GM10266 (cell line): ENCODE measurements at regions not wholly inside any gene's neighbourhood (a gene's known extent, or its start where the extent isn't known, plus 50 kb on each side); places are given as distances from the start of the nearest gene placed in this dataset.

Source experiments
- DNase-seq: peaks from one replicate; pipeline ENCODE4 v3.0.0; 2012; ENCODE audit errors: extremely low spot score
- CTCF ChIP-seq: IDR thresholded peaks from 2 replicates; pipeline ENCODE4 v1.5.1; 2012; ENCODE audit warnings: mild to moderate bottlenecking, low read depth; ENCODE audit not compliant: control insufficient read depth, insufficient read depth; ENCODE audit errors: missing control alignments

- no peak for TF ChIP-seq CTCF
- DNase-seq: no peak
Measured at GRCh38 chr2:176398243-176399073, 129.2 kb downstream of the MTX2 start.

- no peak for TF ChIP-seq CTCF
- DNase-seq: no peak
Measured at GRCh38 chr2:176399074-176399598, 129.9 kb downstream of the MTX2 start.

- no peak for DNase-seq
- TF ChIP-seq CTCF: no peak
Measured at GRCh38 chr2:176405477-176405876, 136.2 kb downstream of the MTX2 start.

- no peak for DNase-seq
- TF ChIP-seq CTCF: no peak
Measured at GRCh38 chr2:176407706-176408105, 138.5 kb downstream of the MTX2 start.

GRCh38 chr2:176409671-176410070 is 140.4 kb downstream of the MTX2 start:
- TF ChIP-seq CTCF: no peak
- no peak for DNase-seq

GRCh38 chr2:176412136-176412535 is 142.9 kb downstream of the MTX2 start:
- no peak for DNase-seq
- no peak for TF ChIP-seq CTCF

- no peak for TF ChIP-seq CTCF
- DNase-seq: no peak
Measured at GRCh38 chr2:176413786-176414185, 144.5 kb downstream of the MTX2 start.
